OCI-LY3 (cell line): ENCODE measurements at regions not wholly inside any gene's neighbourhood (a gene's known extent, or its start where the extent isn't known, plus 50 kb on each side); places are given as distances from the start of the nearest gene placed in this dataset.

ENCODE experiments used
- H2AFZ ChIP-seq: fragments of 200-600, 300-600 bp; shearing (Covaris generic); 2 replicates; pipeline ENCODE4 v1.6.0; 2014; ENCODE audit warnings: antibody characterized with exemption, low read depth, low read length
- H3K27ac ChIP-seq: fragments of 200-600, 300-600 bp; sonication (generic); 2 replicates; pipeline ENCODE4 v1.5.1; 2014; ENCODE audit warnings: mild to moderate bottlenecking, low read length, moderate library complexity, mixed read lengths
- H3K27me3 ChIP-seq: fragments of 200-600, 300-600 bp; sonication (generic); 2 replicates; pipeline ENCODE4 v1.6.1; 2014; ENCODE audit warnings: low read depth, low read length, mixed read lengths
- H3K36me3 ChIP-seq: fragments of 200-600, 300-600 bp; sonication (generic); replicated peaks from 2 replicates; pipeline ENCODE3; 2014; ENCODE audit warnings: low read depth, low read length, mixed read lengths
- H3K4me1 ChIP-seq: fragments of 300-600, 200-600 bp; sonication (generic); 2 replicates; pipeline ENCODE4 v1.6.1; 2014; ENCODE audit warnings: low read length, mixed read lengths
- H3K4me2 ChIP-seq: fragments of 200-600, 300-600 bp; sonication (generic); 2 replicates; pipeline ENCODE4 v1.6.1; 2014; ENCODE audit warnings: low read length, mixed read lengths
- H3K4me3 ChIP-seq: fragments of 300-600, 200-600 bp; sonication (generic); 2 replicates; pipeline ENCODE4 v1.5.1; 2014; ENCODE audit warnings: antibody characterized with exemption, mild to moderate bottlenecking, low read length, moderate library complexity
- H3K79me2 ChIP-seq: fragments of 300-600, 200-600 bp; shearing (Covaris generic); 2 replicates; pipeline ENCODE4 v1.6.1; 2014; ENCODE audit warnings: mild to moderate bottlenecking, low read length, mixed read lengths
- H3K9ac ChIP-seq: fragments of 300-600, 200-600 bp; shearing (Covaris generic); 2 replicates; pipeline ENCODE4 v1.6.0; 2014; ENCODE audit warnings: mild to moderate bottlenecking, low read length, moderate library complexity
- H3K9me3 ChIP-seq: fragments of 200-600, 300-600 bp; shearing (Covaris generic); 2 replicates; pipeline ENCODE4 v1.6.1; 2014; ENCODE audit warnings: low read length, mixed read lengths; ENCODE audit not compliant: insufficient read depth
- H4K20me1 ChIP-seq: fragments of 200-600, 300-600 bp; sonication (generic); 2 replicates; pipeline ENCODE4 v1.6.1; 2016; ENCODE audit warnings: low read length, mixed read lengths; ENCODE audit not compliant: insufficient read depth
- CTCF ChIP-seq: fragments of 200-600, 300-600 bp; sonication (generic); IDR thresholded peaks from 2 replicates; pipeline ENCODE4 v1.5.1; 2014; ENCODE audit warnings: antibody characterized with exemption, low read length, low read depth
- EZH2phosphoT487 ChIP-seq: fragments of 200-600 bp; shearing (Covaris generic); IDR thresholded peaks from 2 replicates; pipeline ENCODE4 v1.6.1; 2018; ENCODE audit warnings: antibody characterized with exemption, mixed run types, low read depth

GRCh38 chr12:67147447-67147846 is 121.7 kb upstream of the CAND1 start:
- Histone ChIP-seq H3K9me3 (no peaks in the 10 kb centered on the region), H3K9ac (no peak overlapping the region), H3K4me1 (no peaks in the 10 kb centered on the region), H4K20me1 (no peaks in the 10 kb centered on the region), H2AFZ (no peak overlapping the region), H3K27ac (no peak overlapping the region), H3K4me2 (no peak overlapping the region), H3K27me3 (peaks cover 6% of the 10 kb centered on the region; the same call in 1 of the 2 replicates), H3K4me3 (no peak overlapping the region), H3K36me3 (no peaks in the 10 kb centered on the region), H3K79me2 (no peaks in the 10 kb centered on the region)
- TF ChIP-seq EZH2phosphoT487 (no peak), CTCF (no peak)

- H3K9ac ChIP-seq, result no peak overlapping the region
- H3K4me2 ChIP-seq, result no peak overlapping the region
- no peak overlapping the region for H2AFZ ChIP-seq
- no peaks in the 10 kb centered on the region for H4K20me1 ChIP-seq
- no peaks in the 10 kb centered on the region for H3K36me3 ChIP-seq
- H3K79me2 ChIP-seq, result no peaks in the 10 kb centered on the region
- H3K4me1 ChIP-seq, result no peaks in the 10 kb centered on the region
- no peak overlapping the region for H3K4me3 ChIP-seq
- H3K9me3 ChIP-seq, result no peaks in the 10 kb centered on the region
- TF ChIP-seq CTCF, result no peak
- no peak for TF ChIP-seq EZH2phosphoT487
- peaks cover 1% of the 10 kb centered on the region; the same call in 1 of the 2 replicates for H3K27me3 ChIP-seq
- H3K27ac ChIP-seq, result no peak overlapping the region
These were observed 120.9 kb upstream of the CAND1 start for GRCh38 chr12:67148265-67148664.

- no peak overlapping the region for H3K4me3 ChIP-seq
These were observed 117.3 kb upstream of the CAND1 start for GRCh38 chr12:67151886-67152285.

GRCh38 chr12:67152451-67152850 is 116.7 kb upstream of the CAND1 start:
- Histone ChIP-seq H3K36me3 (no peaks in the 10 kb centered on the region), H3K4me2 (no peak overlapping the region), H3K9ac (no peak overlapping the region), H3K4me1 (no peaks in the 10 kb centered on the region), H3K9me3 (no peaks in the 10 kb centered on the region), H2AFZ (no peak overlapping the region), H4K20me1 (no peaks in the 10 kb centered on the region), H3K79me2 (no peaks in the 10 kb centered on the region), H3K4me3 (no peak overlapping the region), H3K27me3 (no peaks in the 10 kb centered on the region), H3K27ac (no peak overlapping the region)
- no peak for TF ChIP-seq EZH2phosphoT487

More at GRCh38 chr12:67151886-67152285, 117.3 kb upstream of the CAND1 start:
- H3K27me3 ChIP-seq, result no peaks in the 10 kb centered on the region
- H3K79me2 ChIP-seq, result no peaks in the 10 kb centered on the region
- H3K9me3 ChIP-seq, result no peaks in the 10 kb centered on the region
- no peaks in the 10 kb centered on the region for H4K20me1 ChIP-seq
- H3K4me1 ChIP-seq, result no peaks in the 10 kb centered on the region
- no peak overlapping the region for H2AFZ ChIP-seq
- H3K27ac ChIP-seq, result no peak overlapping the region
- no peak overlapping the region for H3K9ac ChIP-seq
- no peaks in the 10 kb centered on the region for H3K36me3 ChIP-seq
- no peak for TF ChIP-seq EZH2phosphoT487
- no peak for TF ChIP-seq CTCF
- no peak overlapping the region for H3K4me2 ChIP-seq

- Histone ChIP-seq H3K9ac (no peak overlapping the region), H3K4me3 (no peak overlapping the region), H3K4me2 (no peak overlapping the region), H3K27me3 (peaks cover 8% of the 10 kb centered on the region), H3K4me1 (no peaks in the 10 kb centered on the region), H3K36me3 (no peaks in the 10 kb centered on the region), H3K9me3 (no peaks in the 10 kb centered on the region), H3K79me2 (no peaks in the 10 kb centered on the region), H4K20me1 (no peaks in the 10 kb centered on the region), H3K27ac (no peak overlapping the region), H2AFZ (no peak overlapping the region)
- TF ChIP-seq CTCF (no peak), EZH2phosphoT487 (no peak)
These were observed 114.3 kb upstream of the CAND1 start for GRCh38 chr12:67154901-67155300.
